Gastroesophageal sphincter (tissue), 4 donors: ENCODE measurements at regions not wholly inside any gene's neighbourhood (a gene's known extent, or its start where the extent isn't known, plus 50 kb on each side); places are given as distances from the start of the nearest gene placed in this dataset.
A peak's percentile ranks its signal among the peaks of the same experiment; 100 is the strongest.
"Not testable (repeated sequence)": the region's sequence is repeated elsewhere in the genome, so short reads cannot be mapped to it uniquely, and the experiment has no call there.

Experiments used
- ATAC-seq: fragments of 150-250 bp; one replicate; pipeline ENCODE4 v1.9.1; 2016; ENCODE audit warnings: mild to moderate bottlenecking, moderate library complexity
- H3K27ac ChIP-seq, 4 donors: fragments of 200-600 bp; sonication (generic) in 3 of 4; 1 replicate in 3 of 4; 2 replicates in 1 of 4; pipeline ENCODE4 v1.5.1; 2016 to 2019
- H3K27me3 ChIP-seq: fragments of 200-600 bp; sonication (generic); one replicate; pipeline ENCODE4 v1.5.1; 2019
- H3K36me3 ChIP-seq, 2 donors: fragments of 200-600 bp; sonication (generic); one replicate each; pipeline ENCODE4 v1.5.1; 2019; ENCODE audit warnings: control low read depth in 1 of 2
- H3K4me1 ChIP-seq, 3 donors: fragments of 200-600 bp; sonication (generic); 1 replicate in 2 of 3; 2 replicates in 1 of 3; pipeline ENCODE4 v1.5.1; 2016 to 2019; ENCODE audit warnings: control low read depth in 2 of 3
- H3K4me3 ChIP-seq, 2 donors: fragments of 200-600 bp; sonication (generic); one replicate each; pipeline ENCODE4 v1.5.1; 2019; ENCODE audit warnings: mild to moderate bottlenecking in 1 of 2, moderate library complexity in 1 of 2
- H3K9me3 ChIP-seq, 3 donors: fragments of 200-600 bp; sonication (generic); one replicate each; pipeline ENCODE4 v1.5.1; 2017 to 2019; ENCODE audit warnings: control low read depth in 2 of 3
- CTCF ChIP-seq, 4 experiments: fragments of 200-600 bp in 2 of 4; fragments of 450-650 bp in 2 of 4; sonication (generic) in 1 of 4; IDR thresholded peaks; one replicate each; pipeline ENCODE4 v1.5.1; 2017 to 2019; ENCODE audit warnings: antibody characterized with exemption in 4 of 4, mild to moderate bottlenecking in 2 of 4, moderate library complexity in 2 of 4
- EP300 ChIP-seq: sonication (generic); formaldehyde crosslinking; IDR thresholded peaks from one replicate; pipeline ENCODE4 v1.6.1; 2017; ENCODE audit warnings: antibody characterized with exemption, mild to moderate bottlenecking
- POLR2A ChIP-seq, 2 donors: fragments of 450-650 bp; IDR thresholded peaks; one replicate each; pipeline ENCODE4 v1.6.1; 2017; ENCODE audit warnings: antibody characterized with exemption in 2 of 2, mild to moderate bottlenecking in 2 of 2, moderate library complexity in 1 of 2
- POLR2AphosphoS5 ChIP-seq: sonication (generic); formaldehyde crosslinking; IDR thresholded peaks from one replicate; pipeline ENCODE4 v1.6.1; 2017; ENCODE audit warnings: antibody characterized with exemption
- WGBS, 2 donors: methylation state at CpG; one replicate each; pipeline ENCODE4 v1.1.5; 2018; ENCODE audit warnings: low coverage in 1 of 2; 5-methylcytosine and 5-hydroxymethylcytosine counted together

GRCh38 chr7:101679653-101680173, 50.6 kb upstream of the MYL10 start:
- peaks cover 0 to 20% (median 9%) of the 10 kb centered on the region in 3 donors for H3K4me1 ChIP-seq
- 100% methylated on average over 3 to 4 of the region's 10 CpGs for WGBS, 2 donors
- ATAC-seq, H3K4me3 ChIP-seq, H3K27me3 ChIP-seq, H3K27ac ChIP-seq, H3K36me3 ChIP-seq, H3K9me3 ChIP-seq: not testable (repeated sequence)

- Histone ChIP-seq H3K4me1 (peaks cover 0 to 20% (median 9%) of the 10 kb centered on the region in 3 donors), H3K27me3 (no peaks in the 10 kb centered on the region), H3K27ac (no peak overlapping the region), H3K36me3 (no peaks in the 10 kb centered on the region), H3K9me3 (no peaks in the 10 kb centered on the region), H3K4me3 (no peak overlapping the region)
- no peak for ATAC-seq
- no peak for TF ChIP-seq CTCF (IDR thresholded peaks at IDR 0.05)
- no peak for TF ChIP-seq POLR2AphosphoS5
- no peak for TF ChIP-seq POLR2A (IDR thresholded peaks at IDR 0.05)
- TF ChIP-seq EP300 = no peak
- WGBS, 2 donors = 63 to 75% methylated on average over 6 to 10 of the region's 22 CpGs
These were observed 51.5 kb upstream of the MYL10 start for GRCh38 chr7:101680406-101681145.

GRCh38 chr7:101681170-101682007, 52.3 kb upstream of the MYL10 start:
- Histone ChIP-seq H3K36me3 (no peaks in the 10 kb centered on the region), H3K27ac (no peak overlapping the region)
- WGBS, 2 donors = 12 to 13% methylated on average over 8 of the region's 14 CpGs

GRCh38 chr7:101684983-101685330, 55.9 kb upstream of the MYL10 start:
- 87 to 92% methylated on average over 3 to 4 of the region's 5 CpGs for WGBS, 2 donors
- ATAC-seq = no peak

More at GRCh38 chr7:101681170-101682007, 52.3 kb upstream of the MYL10 start:
- no peak overlapping the region for H3K4me3 ChIP-seq
- peaks cover 0 to 20% (median 9%) of the 10 kb centered on the region in 3 donors for H3K4me1 ChIP-seq
- ATAC-seq = peak; percentile 84
- no peaks in the 10 kb centered on the region for H3K9me3 ChIP-seq
- H3K27me3 ChIP-seq = no peaks in the 10 kb centered on the region
- TF ChIP-seq POLR2AphosphoS5 (peak; percentile 39), CTCF (IDR thresholded peaks at IDR 0.05) (no peak), POLR2A (IDR thresholded peaks at IDR 0.05) (no peak), EP300 (no peak)

More at GRCh38 chr7:101684983-101685330, 55.9 kb upstream of the MYL10 start:
- Histone ChIP-seq H3K27ac (no peak overlapping the region), H3K9me3 (no peaks in the 10 kb centered on the region), H3K4me3 (no peak overlapping the region), H3K36me3 (no peaks in the 10 kb centered on the region), H3K27me3 (no peaks in the 10 kb centered on the region), H3K4me1 (peaks cover 0 to 33% (median 19%) of the 10 kb centered on the region in 3 donors)
- TF ChIP-seq EP300 (no peak), CTCF (IDR thresholded peaks at IDR 0.05) (no peak), POLR2AphosphoS5 (no peak), POLR2A (IDR thresholded peaks at IDR 0.05) (no peak)
